T-cell (primary cell): ENCODE measurements at regions not wholly inside any gene's neighbourhood (a gene's known extent, or its start where the extent isn't known, plus 50 kb on each side); places are given as distances from the start of the nearest gene placed in this dataset.
"Not testable (repeated sequence)": the region's sequence is repeated elsewhere in the genome, so short reads cannot be mapped to it uniquely, and the experiment has no call there.

Experiments
- ATAC-seq, 4 experiments: fragments of 200-7000 bp in 3 of 4; fragments of 150-1000 bp in 1 of 4; cut with Tn5 transposase; replicated peaks in 1 of 4; 1 replicate in 3 of 4; 2 replicates in 1 of 4; pipeline ENCODE4 v1.10.0; 2021; ENCODE audit warnings: moderate library complexity in 3 of 4, mild to moderate bottlenecking in 2 of 4, moderate number of reproducible peaks in 1 of 4
- CTCF ChIA-PET, 2 donors: fragments of 300-600 bp; sonication (Branson Sonifier 250); formaldehyde crosslinking; loops; one replicate each; lab custom pipeline; 2022; ENCODE audit warnings: antibody characterized with exemption in 2 of 2; lab: Charles Lee
- POLR2A ChIA-PET, 2 donors: fragments of 300-600 bp; sonication (Branson Sonifier 250); formaldehyde crosslinking; loops; one replicate each; lab custom pipeline; 2022; ENCODE audit warnings: antibody characterized with exemption in 2 of 2; lab: Charles Lee
- DNase-seq, 35 experiments: peaks; one replicate each; pipeline versions ENCODE4 v3.0.0 to v3.0.0-alpha.2; 2013 to 2023
- H3K27ac ChIP-seq: one replicate; pipeline ENCODE4 v1.5.1; 2013; ENCODE audit warnings: low read length
- H3K27me3 ChIP-seq, 2 experiments: replicated peaks in 1 of 2; 1 replicate in 1 of 2; 2 replicates in 1 of 2; pipeline versions ENCODE4 v1.6.1 to v1.7.0; 2013; ENCODE audit warnings: low read length in 1 of 2, mixed read lengths in 1 of 2; ENCODE audit not compliant: control insufficient read depth in 2 of 2, insufficient read depth in 2 of 2; ENCODE audit errors: extremely low read depth in 1 of 2
- H3K36me3 ChIP-seq, 2 donors: 1 replicate in 1 of 2; 2 replicates in 1 of 2; pipeline versions ENCODE4 v1.6.1 to v1.7.0; 2013; ENCODE audit warnings: low read length in 1 of 2; ENCODE audit not compliant: control insufficient read depth in 2 of 2, insufficient read depth in 1 of 2; ENCODE audit errors: extremely low read depth in 1 of 2
- H3K4me1 ChIP-seq, 2 experiments: 1 replicate in 1 of 2; 2 replicates in 1 of 2; pipeline versions ENCODE4 v1.6.1 to v1.7.0; 2013; ENCODE audit warnings: low read length in 2 of 2, mixed read lengths in 1 of 2; ENCODE audit not compliant: insufficient read depth in 2 of 2, control insufficient read depth in 1 of 2; ENCODE audit errors: extremely low read depth in 1 of 2
- H3K4me3 ChIP-seq, 2 donors: 1 replicate in 1 of 2; 2 replicates in 1 of 2; pipeline versions ENCODE4 v1.5.1 to v1.7.0; 2013; ENCODE audit warnings: mild to moderate bottlenecking in 2 of 2, low read length in 1 of 2, moderate library complexity in 1 of 2; ENCODE audit not compliant: control insufficient read depth in 1 of 2; ENCODE audit errors: extremely low read depth in 1 of 2
- H3K9me3 ChIP-seq: 2 replicates; pipeline ENCODE4 v1.7.0; 2013
- H3K27ac Mint-ChIP-seq, 2 donors: one replicate each; pipeline ENCODE4 v1.8.0; 2020 to 2021; ENCODE audit warnings: mild to moderate bottlenecking in 2 of 2, mixed read lengths in 2 of 2
- H3K27me3 Mint-ChIP-seq, 2 donors: one replicate each; pipeline ENCODE4 v1.8.0; 2021 to 2022; ENCODE audit warnings: mixed read lengths in 2 of 2
- H3K36me3 Mint-ChIP-seq: one replicate; pipeline ENCODE4 v1.8.0; 2021; ENCODE audit warnings: mixed read lengths
- H3K4me1 Mint-ChIP-seq, 3 donors: one replicate each; pipeline ENCODE4 v1.8.0; 2020 to 2022; ENCODE audit warnings: mixed read lengths in 3 of 3, mild to moderate bottlenecking in 1 of 3
- H3K4me3 Mint-ChIP-seq, 3 donors: one replicate each; pipeline ENCODE4 v1.8.0; 2020 to 2022; ENCODE audit warnings: mild to moderate bottlenecking in 3 of 3, mixed read lengths in 3 of 3, moderate library complexity in 3 of 3
- H3K9me3 Mint-ChIP-seq, 3 donors: one replicate each; pipeline ENCODE4 v1.8.0; 2020 to 2022; ENCODE audit warnings: mixed read lengths in 3 of 3
- WGBS: methylation state at CpG from one replicate; pipeline ENCODE4 v1.1.5; 2013; ENCODE audit warnings: missing lambda C conversion rate; ENCODE audit not compliant: insufficient coverage; 5-methylcytosine and 5-hydroxymethylcytosine counted together

GRCh38 chr6:106783640-106784566, 154.5 kb downstream of the QRSL1 start:
- H3K36me3 ChIP-seq, result no peaks in the 10 kb centered on the region
- Mint-ChIP-seq H3K9me3 (peaks cover 6 to 23% (median 8%) of the 10 kb centered on the region in 3 donors), H3K27me3 (peaks cover 17 to 24% of the 10 kb centered on the region in 2 donors), H3K4me1 (no peaks in the 10 kb centered on the region), H3K27ac (no peak overlapping the region), H3K36me3 (no peaks in the 10 kb centered on the region), H3K4me3 (no peak overlapping the region)
- 67% methylated on average over 1 of the region's 3 CpGs for WGBS
- POLR2A ChIA-PET, result no interaction called here
- DNase-seq (no peak), ATAC-seq (no peak)
- H3K9me3 ChIP-seq, result no peaks in the 10 kb centered on the region
- no peak overlapping the region for H3K4me3 ChIP-seq
- H3K4me1 ChIP-seq, result no peaks in the 10 kb centered on the region
- peaks cover 0 to 16% of the 10 kb centered on the region in 2 experiments for H3K27me3 ChIP-seq
- CTCF ChIA-PET, result no interaction called here
- no peak overlapping the region for H3K27ac ChIP-seq

- no peak for DNase-seq
Observed at GRCh38 chr6:106782536-106783285, 153.3 kb downstream of the QRSL1 start.

GRCh38 chr6:106779552-106779951, 150.2 kb downstream of the QRSL1 start:
- H3K4me3 ChIP-seq, CTCF ChIA-PET, H3K27ac Mint-ChIP-seq, H3K9me3 ChIP-seq, H3K36me3 Mint-ChIP-seq, H3K27ac ChIP-seq, POLR2A ChIA-PET, DNase-seq, H3K36me3 ChIP-seq, H3K4me1 Mint-ChIP-seq, H3K4me1 ChIP-seq, ATAC-seq, H3K4me3 Mint-ChIP-seq: not testable (repeated sequence)
- Mint-ChIP-seq H3K9me3 (peaks cover 6 to 25% (median 12%) of the 10 kb centered on the region in 3 donors), H3K27me3 (peaks cover 18 to 26% of the 10 kb centered on the region in 2 donors)
- H3K27me3 ChIP-seq, result peaks cover 0 to 15% of the 10 kb centered on the region in 2 experiments

More at GRCh38 chr6:106782536-106783285, 153.3 kb downstream of the QRSL1 start:
- H3K36me3 ChIP-seq, result no peaks in the 10 kb centered on the region
- H3K4me1 Mint-ChIP-seq, result no peaks in the 10 kb centered on the region
- H3K4me1 ChIP-seq, result no peaks in the 10 kb centered on the region
- no peaks in the 10 kb centered on the region for H3K36me3 Mint-ChIP-seq
- WGBS, result 76% methylated on average over 7 of the region's 13 CpGs
- H3K9me3 ChIP-seq, result no peaks in the 10 kb centered on the region
- H3K9me3 Mint-ChIP-seq, result peaks cover 6 to 25% (median 12%) of the 10 kb centered on the region in 3 donors
- no peak overlapping the region for H3K4me3 ChIP-seq
- no peak overlapping the region for H3K4me3 Mint-ChIP-seq
- H3K27ac Mint-ChIP-seq, result no peak overlapping the region
- H3K27me3 Mint-ChIP-seq, result peaks cover 17 to 29% of the 10 kb centered on the region in 2 donors
- peaks cover 0 to 16% of the 10 kb centered on the region in 2 experiments for H3K27me3 ChIP-seq
- CTCF ChIA-PET, result no interaction called here
- POLR2A ChIA-PET, result no interaction called here
- ATAC-seq, result no peak
- H3K27ac ChIP-seq, result no peak overlapping the region

- ChIA-PET CTCF (no interaction called here), POLR2A (no interaction called here)
- Mint-ChIP-seq H3K27me3 (peaks cover 18 to 29% of the 10 kb centered on the region in 2 donors), H3K36me3 (no peaks in the 10 kb centered on the region), H3K4me3 (no peak overlapping the region), H3K9me3 (peaks cover 6 to 25% (median 12%) of the 10 kb centered on the region in 3 donors), H3K4me1 (no peaks in the 10 kb centered on the region), H3K27ac (no peak overlapping the region)
- no peaks in the 10 kb centered on the region for H3K36me3 ChIP-seq
- H3K4me1 ChIP-seq, result no peaks in the 10 kb centered on the region
- H3K27me3 ChIP-seq, result peaks cover 0 to 15% of the 10 kb centered on the region in 2 experiments
- ATAC-seq (no peak), DNase-seq (no peak)
- no peak overlapping the region for H3K27ac ChIP-seq
- no peaks in the 10 kb centered on the region for H3K9me3 ChIP-seq
- 90% methylated on average over 2 of the region's 2 CpGs for WGBS
- no peak overlapping the region for H3K4me3 ChIP-seq
Observed at GRCh38 chr6:106778943-106779342, 149.6 kb downstream of the QRSL1 start.

- no peak overlapping the region for H3K4me3 Mint-ChIP-seq
Observed at GRCh38 chr6:106773996-106774629, 144.7 kb downstream of the QRSL1 start.

GRCh38 chr6:106773522-106773921, 144.1 kb downstream of the QRSL1 start:
- H3K9me3 Mint-ChIP-seq, result peaks cover 6 to 13% (median 11%) of the 10 kb centered on the region in 3 donors
- WGBS, result no CpG with 5 or more reads among the region's 3 CpGs
- POLR2A ChIA-PET, result no interaction called here
- no peak overlapping the region for H3K4me3 ChIP-seq
- H3K27ac Mint-ChIP-seq, result no peak overlapping the region
- no peaks in the 10 kb centered on the region for H3K4me1 ChIP-seq
- no peaks in the 10 kb centered on the region for H3K36me3 ChIP-seq
- no peak for ATAC-seq
- H3K4me1 Mint-ChIP-seq, result no peaks in the 10 kb centered on the region
- CTCF ChIA-PET, result no interaction called here
- peaks cover 0 to 4% of the 10 kb centered on the region in 2 experiments for H3K27me3 ChIP-seq
- DNase-seq, result no peak
- H3K4me3 Mint-ChIP-seq, result no peak overlapping the region
- H3K27ac ChIP-seq, result no peak overlapping the region
- no peaks in the 10 kb centered on the region for H3K9me3 ChIP-seq
- no peaks in the 10 kb centered on the region for H3K36me3 Mint-ChIP-seq
- peaks cover 9 to 12% of the 10 kb centered on the region in 2 donors for H3K27me3 Mint-ChIP-seq

More at GRCh38 chr6:106773996-106774629, 144.7 kb downstream of the QRSL1 start:
- Histone ChIP-seq H3K4me3 (no peak overlapping the region), H3K27ac (no peak overlapping the region), H3K27me3 (peaks cover 0 to 4% of the 10 kb centered on the region in 2 experiments), H3K36me3 (no peaks in the 10 kb centered on the region), H3K4me1 (no peaks in the 10 kb centered on the region), H3K9me3 (no peaks in the 10 kb centered on the region)
- H3K4me1 Mint-ChIP-seq, result no peaks in the 10 kb centered on the region
- H3K36me3 Mint-ChIP-seq, result no peaks in the 10 kb centered on the region
- no peak for ATAC-seq
- peaks cover 9 to 18% of the 10 kb centered on the region in 2 donors for H3K27me3 Mint-ChIP-seq
- POLR2A ChIA-PET, result no interaction called here
- DNase-seq, result no peak
- CTCF ChIA-PET, result no interaction called here
- 76% methylated on average over 4 of the region's 8 CpGs for WGBS
- H3K9me3 Mint-ChIP-seq, result peaks cover 11 to 18% (median 12%) of the 10 kb centered on the region in 3 donors
- no peak overlapping the region for H3K27ac Mint-ChIP-seq
